ENCODE measurements at regions not wholly inside any gene's neighbourhood (a gene's known extent, or its start where the extent isn't known, plus 50 kb on each side); places are given as distances from the start of the nearest gene placed in this dataset.
"Not testable (repeated sequence)": the region's sequence is repeated elsewhere in the genome, so short reads cannot be mapped to it uniquely, and the experiment has no call there.

GRCh38 chr5:143533978-143534760 is 130.7 kb upstream of the NR3C1 start:
- DNase-seq (ENCODE audit: low spot score), result no peak

GRCh38 chr5:143533475-143533874 is 130.0 kb upstream of the NR3C1 start:
- DNase-seq (ENCODE audit: low spot score), result no peak

DNA sequence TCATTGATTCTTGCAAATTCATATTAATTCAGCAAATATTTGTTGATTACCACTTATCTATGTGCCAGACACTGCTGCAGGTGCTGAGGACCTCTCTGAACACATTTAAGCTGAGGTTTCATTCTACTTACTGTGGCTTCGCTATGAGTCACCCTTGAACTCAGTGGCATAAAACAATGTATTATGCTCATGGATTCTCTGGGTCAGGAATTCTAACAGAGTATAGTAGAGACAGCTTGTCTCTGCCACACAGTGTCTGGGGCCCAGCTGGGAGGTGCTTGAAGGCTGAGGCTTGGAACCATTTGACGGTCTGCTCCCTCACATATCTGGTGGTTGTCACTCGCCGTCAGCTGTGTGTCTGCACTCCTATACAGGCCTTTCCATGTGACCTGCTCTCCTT is 124.3 kb upstream of the NR3C1 start:
- no peak for DNase-seq (ENCODE audit: low spot score)

DNA sequence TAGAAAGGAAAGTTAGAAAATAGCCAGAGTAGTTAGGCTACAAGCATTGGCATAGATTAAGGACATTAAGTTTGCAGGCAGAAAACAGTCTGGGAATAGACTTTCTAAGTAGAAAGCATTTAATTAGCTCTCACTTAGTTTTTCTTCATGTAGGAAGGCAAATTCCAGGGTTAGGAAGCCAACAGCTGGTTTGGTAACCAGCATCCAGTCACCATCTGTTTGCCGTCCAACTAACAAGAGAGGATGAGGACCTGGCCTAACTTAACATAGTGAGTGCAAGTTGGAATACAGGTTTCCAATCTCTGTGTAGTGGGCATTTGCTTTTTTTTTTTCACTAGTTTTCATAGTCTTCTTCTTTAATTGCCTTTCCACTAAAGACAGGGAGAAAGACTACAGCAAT is 121.7 kb upstream of the NR3C1 start:
- DNase-seq (ENCODE audit: low spot score), result no peak

- DNase-seq (ENCODE audit: low spot score), result no peak
These were observed 121.0 kb upstream of the NR3C1 start for GRCh38 chr5:143524338-143524945.

GRCh38 chr5:143521846-143522400 is 118.4 kb upstream of the NR3C1 start:
- no peak for DNase-seq (ENCODE audit: low spot score)

- no peak for DNase-seq (ENCODE audit: low spot score)
These were observed 117.7 kb upstream of the NR3C1 start for GRCh38 chr5:143521141-143521540.

- DNase-seq (ENCODE audit: low spot score), result not testable (repeated sequence)
These were observed 115.7 kb upstream of the NR3C1 start for GRCh38 chr5:143519215-143519614.

- not testable (repeated sequence) for DNase-seq (ENCODE audit: low spot score)
These were observed 114.3 kb upstream of the NR3C1 start for GRCh38 chr5:143517824-143518223.

- DNase-seq (ENCODE audit: low spot score), result no peak
These were observed 112.8 kb upstream of the NR3C1 start for GRCh38 chr5:143516249-143516648.

DNA sequence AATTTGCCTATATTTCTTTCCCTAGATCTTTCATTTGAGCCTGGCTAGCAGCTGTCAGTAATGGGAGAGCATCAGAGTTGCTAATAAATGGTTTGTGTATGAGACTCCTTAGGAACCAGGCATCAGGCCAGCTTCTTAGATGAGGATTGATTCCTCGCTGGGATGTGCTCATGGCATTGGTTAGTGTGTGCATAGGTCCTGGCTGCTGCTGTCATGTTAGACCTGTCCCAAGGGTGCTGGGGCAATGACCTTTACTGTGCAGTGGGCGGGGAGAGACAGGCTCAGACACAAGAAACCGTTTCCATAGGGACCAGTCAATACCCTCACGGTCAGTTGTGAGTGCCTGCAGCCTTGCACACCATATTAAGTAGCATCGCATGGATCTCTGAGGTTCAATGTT is 112.3 kb upstream of the NR3C1 start:
- DNase-seq (ENCODE audit: low spot score), result no peak

GRCh38 chr5:143514616-143515335 is 111.3 kb upstream of the NR3C1 start:
- no peak for DNase-seq (ENCODE audit: low spot score)

DNA sequence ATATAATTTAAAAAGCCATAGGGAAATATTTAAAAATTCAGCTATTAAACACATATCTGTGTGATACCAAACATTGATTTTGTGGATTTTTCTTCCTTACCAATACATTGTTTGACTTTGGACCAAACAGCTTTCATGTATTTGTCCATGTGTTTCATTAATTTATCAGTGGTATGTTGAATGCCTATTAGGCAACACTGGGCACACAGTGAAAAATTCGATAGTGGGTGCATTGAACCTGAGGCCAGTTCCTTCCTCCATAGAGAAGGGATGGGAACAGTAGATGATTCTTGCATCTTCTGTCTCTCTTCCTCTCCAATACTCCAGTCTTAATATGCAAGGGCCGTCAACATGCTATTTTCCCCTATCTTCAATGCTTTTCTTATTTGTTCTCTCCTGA is 110.2 kb upstream of the NR3C1 start:
- DNase-seq (ENCODE audit: low spot score), result no peak

DNA sequence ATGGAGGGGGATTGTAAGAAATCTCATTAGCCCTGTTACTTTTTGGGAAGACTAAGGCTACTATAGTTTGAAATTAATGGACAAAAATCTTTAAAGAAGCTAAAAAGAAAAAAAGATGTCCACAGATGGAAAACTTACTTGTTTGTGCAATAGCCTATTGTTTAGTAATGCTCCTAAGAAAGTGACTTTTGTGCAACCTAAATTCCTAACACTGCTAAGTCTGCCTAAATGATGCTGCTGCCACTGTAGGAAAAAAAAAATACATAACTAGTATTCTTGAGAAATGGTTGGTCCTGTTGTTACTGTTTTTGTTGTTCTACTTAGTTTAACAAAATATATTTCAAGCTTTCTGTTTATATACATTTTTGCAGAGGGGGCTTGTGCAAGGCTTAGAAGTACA is 108.2 kb upstream of the NR3C1 start:
- DNase-seq (ENCODE audit: low spot score), result no peak

DNA sequence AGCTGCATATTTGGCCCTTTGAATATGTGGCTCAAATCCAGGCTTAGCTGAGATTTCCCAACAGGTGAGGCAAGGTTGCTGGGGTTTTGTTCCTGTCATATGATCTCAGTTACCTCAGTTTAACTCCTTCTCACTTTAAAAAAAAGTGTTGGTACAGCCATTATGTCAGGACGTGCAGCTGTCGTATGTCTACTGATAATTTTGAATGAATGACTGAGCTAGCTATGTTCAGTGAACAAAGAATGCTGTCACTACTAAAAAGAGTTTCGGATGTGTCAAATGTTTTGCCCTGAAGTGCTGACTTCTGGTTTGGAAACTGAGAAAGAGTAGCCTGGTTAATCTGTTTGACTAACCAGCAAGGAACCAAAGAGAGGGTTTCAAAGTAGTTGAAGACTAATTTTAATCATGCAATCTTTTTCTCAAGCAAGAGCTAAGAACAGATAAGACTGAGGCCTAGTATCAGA is 106.3 kb upstream of the NR3C1 start:
- DNase-seq (ENCODE audit: low spot score), result no peak

GRCh38 chr5:143506836-143507552 is 103.5 kb upstream of the NR3C1 start:
- DNase-seq (ENCODE audit: low spot score), result peak; percentile 36

GRCh38 chr5:143505934-143506333 is 102.4 kb upstream of the NR3C1 start:
- no peak for DNase-seq (ENCODE audit: low spot score)

DNA sequence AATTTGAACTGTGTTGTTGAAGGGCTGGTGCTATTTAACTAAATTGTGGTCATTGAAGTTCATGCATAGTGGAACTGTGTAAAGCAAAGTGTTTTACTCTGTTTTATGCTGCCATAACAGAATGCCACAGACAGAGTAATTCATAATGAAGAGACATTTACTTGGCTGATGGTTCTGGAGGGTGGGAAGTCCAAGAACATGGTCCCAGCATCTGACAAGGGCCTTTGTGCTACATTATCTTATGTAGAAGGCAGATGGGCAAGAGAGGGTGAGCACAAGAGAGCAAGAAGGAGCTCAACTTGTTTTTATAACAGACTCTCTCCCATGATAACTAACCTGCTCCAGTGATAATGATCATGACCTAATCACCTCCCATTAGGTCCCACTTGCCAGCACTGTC is 101.9 kb upstream of the NR3C1 start:
- no peak for DNase-seq (ENCODE audit: low spot score)

DNA sequence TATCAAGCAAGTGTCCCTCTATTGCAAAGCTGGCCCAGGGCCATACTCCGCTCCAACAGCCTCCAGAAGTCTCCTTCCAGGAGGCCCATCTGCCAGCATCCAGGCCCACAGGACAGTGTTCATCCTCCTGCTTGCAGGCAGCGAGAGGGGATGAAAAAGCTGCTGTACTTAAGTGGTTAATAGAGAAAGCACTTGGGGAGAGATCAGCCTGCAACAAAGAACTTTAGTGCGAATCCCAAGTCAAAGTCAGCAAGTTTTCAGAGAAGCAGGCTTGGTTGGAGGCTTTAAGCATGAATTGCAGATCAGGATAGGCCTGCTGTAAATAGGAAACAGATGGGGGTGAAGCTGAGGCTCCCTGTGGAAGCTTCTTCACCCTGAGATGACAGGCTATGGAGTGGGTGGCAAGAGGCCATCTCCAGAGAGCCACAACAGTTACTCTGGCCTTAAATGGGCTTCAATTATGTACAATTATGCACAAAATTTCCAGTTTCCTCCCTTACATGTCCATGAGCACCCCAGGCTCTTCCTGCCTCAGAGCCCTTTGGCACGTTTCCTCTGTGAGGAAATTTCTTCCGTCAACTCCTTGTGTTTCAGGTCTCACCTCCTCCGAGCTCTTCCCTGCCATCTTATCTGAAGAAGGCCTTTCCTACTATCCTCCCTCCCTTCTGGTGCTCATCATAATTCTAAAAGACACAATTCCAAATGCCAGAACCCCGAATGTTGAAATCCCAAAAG is 98.0 kb upstream of the NR3C1 start:
- DNase-seq (ENCODE audit: low spot score), result no peak

DNA sequence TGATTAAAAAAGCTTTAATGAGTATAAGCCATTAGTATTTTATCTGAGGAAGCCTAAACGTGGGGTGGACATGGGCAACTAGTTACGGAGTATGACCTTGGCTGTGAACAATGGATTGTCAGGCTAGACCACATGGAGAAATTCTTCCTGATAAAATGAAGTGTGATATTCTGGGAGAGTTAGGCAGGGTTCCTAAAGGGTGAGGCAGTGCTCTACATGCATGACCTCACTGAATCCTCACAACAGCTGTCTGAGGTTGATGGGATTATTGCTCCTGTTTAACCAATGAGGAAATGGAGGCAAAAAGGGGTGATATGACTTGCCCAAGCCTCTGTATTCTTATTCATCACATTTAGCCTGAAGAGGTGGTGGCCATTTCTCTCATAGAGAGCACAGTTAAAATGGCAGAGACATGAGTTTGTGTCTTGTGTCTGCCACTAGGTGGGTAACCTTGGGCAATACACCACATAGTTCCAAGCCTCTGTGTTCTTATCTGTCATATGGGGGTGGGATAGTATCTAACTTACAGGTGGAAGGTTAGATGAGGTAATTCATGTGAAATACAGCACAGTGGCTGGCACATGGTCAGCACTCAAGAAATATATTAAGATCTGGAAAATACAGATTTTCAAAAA is 96.1 kb upstream of the NR3C1 start:
- DNase-seq (ENCODE audit: low spot score), result no peak

DNA sequence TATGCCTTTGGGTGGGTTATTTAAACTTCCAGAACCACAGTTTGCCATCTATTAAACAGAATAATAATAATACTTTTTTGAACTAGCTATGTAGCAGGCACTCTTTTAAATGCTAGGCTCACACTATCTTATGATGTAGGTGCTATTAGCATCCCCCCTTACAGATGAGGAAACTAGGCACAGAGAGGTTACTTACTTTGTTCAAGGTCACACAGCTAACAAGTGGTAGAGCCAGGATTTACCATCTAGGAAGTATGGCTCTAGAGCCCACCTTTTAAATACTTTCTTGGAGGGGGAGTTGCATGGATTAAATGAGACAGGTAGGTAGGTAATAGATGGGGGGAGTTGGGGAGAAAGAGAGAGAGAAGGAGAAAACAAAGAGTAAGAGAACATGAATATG is 95.3 kb upstream of the NR3C1 start:
- no peak for DNase-seq (ENCODE audit: low spot score)

Measured in HT-29 (cell line).